ENCODE measurements at regions not wholly inside any gene's neighbourhood (a gene's known extent, or its start where the extent isn't known, plus 50 kb on each side); places are given as distances from the start of the nearest gene placed in this dataset.

- Histone ChIP-seq H3K27ac (no peak overlapping the region), H3K4me1 (ENCODE audit: low read depth) (no peaks in the 10 kb centered on the region), H3K4me3 (no peak overlapping the region), H3K27me3 (no peaks in the 10 kb centered on the region), H3K36me3 (no peaks in the 10 kb centered on the region), H3K9me3 (ENCODE audit: low read depth) (no peaks in the 10 kb centered on the region)
- no peak for TF ChIP-seq CTCF (IDR thresholded peaks at IDR 0.05; ENCODE audit: low read depth, low read length)
- DNase-seq (ENCODE audit: low read depth in 1 of 2, low spot score in 1 of 2), result no peak
Measured at GRCh38 chr10:94186722-94187121, 176.0 kb downstream of the NOC3L start.

GRCh38 chr10:94192333-94192732 is 170.4 kb downstream of the NOC3L start:
- no peak overlapping the region for H3K27ac ChIP-seq
- H3K4me3 ChIP-seq, result no peak overlapping the region
- no peaks in the 10 kb centered on the region for H3K27me3 ChIP-seq
- TF ChIP-seq CTCF (IDR thresholded peaks at IDR 0.05; ENCODE audit: low read depth, low read length), result no peak
- no peaks in the 10 kb centered on the region for H3K36me3 ChIP-seq
- no peak for DNase-seq (ENCODE audit: low read depth in 1 of 2, low spot score in 1 of 2)
- no peaks in the 10 kb centered on the region for H3K9me3 ChIP-seq (ENCODE audit: low read depth)
- no peaks in the 10 kb centered on the region for H3K4me1 ChIP-seq (ENCODE audit: low read depth)

GRCh38 chr10:94192974-94193373 is 169.8 kb downstream of the NOC3L start:
- Histone ChIP-seq H3K9me3 (ENCODE audit: low read depth) (no peaks in the 10 kb centered on the region), H3K4me1 (ENCODE audit: low read depth) (no peaks in the 10 kb centered on the region), H3K36me3 (no peaks in the 10 kb centered on the region), H3K4me3 (no peak overlapping the region), H3K27me3 (no peaks in the 10 kb centered on the region), H3K27ac (no peak overlapping the region)
- DNase-seq (ENCODE audit: low read depth in 1 of 2, low spot score in 1 of 2), result no peak
- no peak for TF ChIP-seq CTCF (IDR thresholded peaks at IDR 0.05; ENCODE audit: low read depth, low read length)

GRCh38 chr10:94193466-94193924 is 169.2 kb downstream of the NOC3L start:
- Histone ChIP-seq H3K9me3 (ENCODE audit: low read depth) (no peaks in the 10 kb centered on the region), H3K27me3 (no peaks in the 10 kb centered on the region), H3K27ac (no peak overlapping the region), H3K4me1 (ENCODE audit: low read depth) (no peaks in the 10 kb centered on the region), H3K36me3 (no peaks in the 10 kb centered on the region), H3K4me3 (no peak overlapping the region)
- DNase-seq (ENCODE audit: low read depth in 1 of 2, low spot score in 1 of 2), result peak in 1 of 2 donors; percentile 54
- TF ChIP-seq CTCF (IDR thresholded peaks at IDR 0.05; ENCODE audit: low read depth, low read length), result no peak

GRCh38 chr10:94194256-94194655 is 168.5 kb downstream of the NOC3L start:
- no peak overlapping the region for H3K27ac ChIP-seq
- H3K4me3 ChIP-seq, result no peak overlapping the region
- no peaks in the 10 kb centered on the region for H3K9me3 ChIP-seq (ENCODE audit: low read depth)
- no peak for TF ChIP-seq CTCF (IDR thresholded peaks at IDR 0.05; ENCODE audit: low read depth, low read length)
- no peaks in the 10 kb centered on the region for H3K36me3 ChIP-seq
- H3K27me3 ChIP-seq, result no peaks in the 10 kb centered on the region
- peak in 1 of 2 donors; percentile 42 for DNase-seq (ENCODE audit: low read depth in 1 of 2, low spot score in 1 of 2)
- no peaks in the 10 kb centered on the region for H3K4me1 ChIP-seq (ENCODE audit: low read depth)

GRCh38 chr10:94197241-94197640 is 165.5 kb downstream of the NOC3L start:
- no peaks in the 10 kb centered on the region for H3K36me3 ChIP-seq
- no peak overlapping the region for H3K4me3 ChIP-seq
- H3K27me3 ChIP-seq, result no peaks in the 10 kb centered on the region
- no peaks in the 10 kb centered on the region for H3K4me1 ChIP-seq (ENCODE audit: low read depth)
- no peak overlapping the region for H3K27ac ChIP-seq
- TF ChIP-seq CTCF (IDR thresholded peaks at IDR 0.05; ENCODE audit: low read depth, low read length), result no peak
- no peaks in the 10 kb centered on the region for H3K9me3 ChIP-seq (ENCODE audit: low read depth)
- DNase-seq (ENCODE audit: low read depth in 1 of 2, low spot score in 1 of 2), result no peak
